AG09319 (cell line): ENCODE measurements at regions not wholly inside any gene's neighbourhood (a gene's known extent, or its start where the extent isn't known, plus 50 kb on each side); places are given as distances from the start of the nearest gene placed in this dataset.

ENCODE experiments used
- DNase-seq: peaks from one replicate; pipeline ENCODE4 v3.0.0-alpha.2; 2010; ENCODE audit warnings: low read depth; ENCODE audit errors: extremely low read depth
- CTCF ChIP-seq: IDR thresholded peaks from 2 replicates; pipeline ENCODE4 v1.5.1; 2011; ENCODE audit warnings: low read depth, mild to moderate bottlenecking, inconsistent platforms, low read length, moderate library complexity

DNA sequence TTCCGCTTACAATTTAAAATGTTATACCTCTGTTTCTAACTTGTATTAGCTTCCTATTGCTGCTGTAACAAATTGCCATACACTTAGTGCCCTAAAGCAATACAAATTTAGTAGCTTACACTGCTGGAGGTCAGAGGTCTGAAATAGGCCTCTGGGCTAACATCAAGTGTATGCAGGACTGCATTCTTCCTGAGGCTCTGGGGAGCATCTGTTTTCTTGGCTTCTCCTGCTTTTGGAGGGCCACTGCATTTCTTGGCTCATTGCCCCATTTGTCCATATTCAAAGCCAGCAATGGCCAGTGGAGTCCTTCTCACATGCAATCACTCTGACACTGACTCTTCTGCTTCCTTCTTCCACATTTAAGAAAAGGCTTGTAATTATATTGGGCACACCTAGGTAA, 639.8 kb upstream of the INTU start:
- DNase-seq, result no peak
- no peak for TF ChIP-seq CTCF

- TF ChIP-seq CTCF, result no peak
- no peak for DNase-seq
Observed at GRCh38 chr4:126993351-126993750, 639.4 kb upstream of the INTU start.

DNA sequence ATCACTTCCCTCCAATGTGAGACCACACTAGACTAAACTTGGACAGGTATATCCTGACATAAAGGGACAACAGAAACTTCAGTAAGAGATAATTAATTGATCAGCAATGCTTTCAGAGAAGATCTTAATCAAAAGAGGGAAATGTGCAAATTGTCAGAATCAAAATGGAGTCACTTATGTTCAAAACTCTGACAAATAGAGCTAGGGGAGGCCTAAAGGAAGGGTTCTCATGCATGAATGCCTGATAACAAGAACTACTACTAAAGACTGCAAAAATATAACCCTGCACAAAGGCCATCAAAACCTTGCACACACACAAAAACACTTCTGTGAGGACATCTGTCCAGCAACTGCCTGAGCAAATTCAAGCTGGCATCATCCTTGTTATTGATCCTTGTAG, 637.5 kb upstream of the INTU start:
- DNase-seq, result no peak
- TF ChIP-seq CTCF, result no peak

DNA sequence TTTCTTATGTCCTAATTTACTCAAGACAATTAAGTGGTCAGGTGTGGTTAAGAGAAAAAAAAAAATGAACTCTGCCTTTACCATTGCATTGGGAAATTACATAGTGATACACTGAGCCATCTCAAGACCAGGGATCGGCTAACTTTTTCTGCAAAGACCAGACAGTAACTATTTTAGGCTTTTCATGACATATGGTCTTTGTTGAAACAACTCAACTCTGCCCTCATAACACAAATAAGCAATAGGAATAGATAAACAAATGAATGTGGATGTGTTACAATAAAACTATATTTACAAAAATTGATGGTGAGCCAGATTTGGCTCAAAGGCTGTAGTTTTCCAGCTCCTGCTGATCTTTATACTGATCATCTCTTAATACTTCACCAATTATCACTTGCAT, 632.6 kb upstream of the INTU start:
- no peak for DNase-seq
- no peak for TF ChIP-seq CTCF

- DNase-seq, result no peak
- TF ChIP-seq CTCF, result no peak
Observed at GRCh38 chr4:127000846-127001245, 631.9 kb upstream of the INTU start.

DNA sequence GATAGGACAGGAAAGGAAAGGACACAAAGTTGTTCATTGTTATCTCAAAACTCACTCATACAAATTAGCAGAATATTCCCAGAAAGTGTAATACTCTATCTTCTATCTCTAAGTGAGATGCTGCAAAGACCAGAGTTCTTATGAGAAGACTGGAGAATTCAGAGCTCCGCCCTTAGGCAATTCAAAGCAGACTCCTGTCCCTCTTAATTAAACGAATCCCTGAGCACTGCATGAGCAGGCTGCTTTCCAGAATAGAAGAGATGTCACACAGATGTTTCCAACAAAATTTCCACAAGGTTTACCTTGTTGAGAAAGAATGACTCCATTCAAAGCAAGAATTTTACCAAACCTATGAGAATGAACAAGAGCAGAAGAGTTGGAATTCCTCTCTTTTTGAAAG, 630.8 kb upstream of the INTU start:
- no peak for TF ChIP-seq CTCF
- DNase-seq, result no peak

DNA sequence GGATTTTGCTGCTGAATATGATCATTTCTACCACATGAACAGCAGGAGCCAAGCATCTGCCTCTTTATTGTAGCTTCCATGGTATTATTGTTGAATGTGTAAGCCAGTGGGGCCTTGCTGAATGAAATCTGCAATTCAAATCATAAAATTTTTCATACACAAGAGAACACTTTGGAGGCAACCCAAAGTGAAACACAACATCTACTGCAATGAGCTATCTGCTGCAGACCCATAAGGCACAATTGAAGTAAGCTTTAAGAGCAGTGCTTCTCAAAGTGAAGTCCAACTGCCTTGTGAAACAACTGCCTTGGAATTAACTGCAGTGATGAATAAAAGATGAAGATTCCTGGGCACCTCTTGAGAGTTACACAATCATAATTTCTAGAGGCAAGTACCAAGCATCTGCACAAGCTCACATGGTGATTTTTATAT, 626.3 kb upstream of the INTU start:
- no peak for TF ChIP-seq CTCF
- DNase-seq, result no peak
